Right lobe of liver (tissue), 6 donors: ENCODE measurements at regions not wholly inside any gene's neighbourhood (a gene's known extent, or its start where the extent isn't known, plus 50 kb on each side); places are given as distances from the start of the nearest gene placed in this dataset.
"Not testable (repeated sequence)": the region's sequence is repeated elsewhere in the genome, so short reads cannot be mapped to it uniquely, and the experiment has no call there.

Source experiments
- ATAC-seq, 4 donors: fragments of 200-7000 bp; cut with Tn5 transposase; one replicate each; pipeline ENCODE4 v1.9.1; 2020; ENCODE audit warnings: mild to moderate bottlenecking in 4 of 4, moderate library complexity in 4 of 4
- DNase-seq, 3 donors: peaks; one replicate each; pipeline ENCODE4 v3.0.0-alpha.2; 2020
- H3K27ac ChIP-seq, 3 donors: fragments of 200-600 bp; one replicate each; pipeline ENCODE4 v1.8.0; 2022
- H3K27me3 ChIP-seq, 2 donors: fragments of 200-600 bp; one replicate each; pipeline ENCODE4 v1.8.0; 2022
- H3K36me3 ChIP-seq, 4 donors: fragments of 200-600 bp; sonication (generic) in 1 of 4; one replicate each; pipeline versions ENCODE4 v1.5.1 to v1.8.0; 2017 to 2022; ENCODE audit warnings: control low read depth in 1 of 4
- H3K4me1 ChIP-seq, 4 donors: fragments of 200-600 bp; sonication (generic) in 1 of 4; one replicate each; pipeline versions ENCODE4 v1.5.1 to v1.8.0; 2017 to 2022; ENCODE audit warnings: control low read depth in 1 of 4
- H3K4me3 ChIP-seq, 3 donors: fragments of 200-600 bp; one replicate each; pipeline ENCODE4 v1.8.0; 2022
- H3K9me3 ChIP-seq, 4 donors: fragments of 200-600 bp; sonication (generic) in 1 of 4; one replicate each; pipeline versions ENCODE4 v1.5.1 to v1.8.0; 2017 to 2022; ENCODE audit warnings: control low read depth in 1 of 4
- WGBS: methylation state at CpG from one replicate; pipeline ENCODE4 v1.1.6; 2018; ENCODE audit warnings: low coverage, low lambda C conversion rate; ENCODE audit not compliant: insufficient coverage; ENCODE audit errors: missing lambda C conversion rate; 5-methylcytosine and 5-hydroxymethylcytosine counted together
- intact Hi-C, 2 donors: fragments of 100-400 bp; cut with DNase I; formaldehyde crosslinking; loops; one replicate each; pipeline versions ENCODE4 v1.11.2 to v1.14.1; 2022
- donor health status: DM: no; HTN: yes; CAD: no.
- donor health status: DM: no; HTN: no; CAD: no.
- donor health status: DM: no; HTN: no; CAD: no.
- donor health status: DM: no; HTN: yes; CAD: no.
- donor health status: DM: no; HTN: yes; CAD: no.

DNA sequence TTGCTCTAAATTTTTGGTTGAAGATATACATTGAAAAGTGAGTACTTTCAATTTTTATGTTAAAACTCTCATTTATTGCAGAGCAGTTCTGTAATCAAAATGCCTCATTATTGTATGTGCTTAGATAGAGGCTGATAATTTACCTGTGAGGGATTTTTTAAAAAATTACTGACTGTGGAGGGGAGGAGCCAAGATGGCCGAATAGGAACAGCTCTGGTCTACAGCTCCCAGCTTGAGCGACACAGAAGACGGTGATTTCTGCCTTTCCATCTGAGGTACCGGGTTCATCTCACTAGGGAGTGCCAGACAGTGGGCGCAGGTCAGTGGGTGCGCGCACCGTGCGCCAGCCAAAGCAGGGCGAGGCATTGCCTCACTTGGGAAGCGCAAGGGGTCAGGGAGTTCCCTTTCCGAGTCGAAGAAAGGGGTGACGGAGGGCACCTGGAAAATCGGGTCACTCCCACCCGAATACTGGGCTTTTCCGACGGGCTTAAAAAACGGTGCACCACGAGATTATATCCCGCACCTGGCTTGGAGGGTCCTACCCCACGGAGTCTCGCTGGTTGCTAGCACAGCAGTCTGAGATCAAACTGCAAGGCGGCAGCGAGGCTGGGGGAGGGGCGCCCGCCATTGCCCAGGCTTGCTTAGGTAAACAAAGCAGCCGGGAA is 89.4 kb downstream of the DDX11 start:
- intact Hi-C loops, H3K4me1 ChIP-seq, H3K27me3 ChIP-seq, H3K4me3 ChIP-seq, DNase-seq, H3K9me3 ChIP-seq, H3K36me3 ChIP-seq, H3K27ac ChIP-seq, ATAC-seq: not testable (repeated sequence)
- 76% methylated on average over 10 of the region's 28 CpGs for WGBS

- H3K27ac ChIP-seq, ATAC-seq, H3K4me3 ChIP-seq, H3K27me3 ChIP-seq, H3K9me3 ChIP-seq, DNase-seq, H3K36me3 ChIP-seq, intact Hi-C loops, H3K4me1 ChIP-seq: not testable (repeated sequence)
- 64% methylated on average over 1 of the region's 1 CpG for WGBS
Measured at GRCh38 chr12:31174293-31174692, 100.6 kb downstream of the DDX11 start.

DNA sequence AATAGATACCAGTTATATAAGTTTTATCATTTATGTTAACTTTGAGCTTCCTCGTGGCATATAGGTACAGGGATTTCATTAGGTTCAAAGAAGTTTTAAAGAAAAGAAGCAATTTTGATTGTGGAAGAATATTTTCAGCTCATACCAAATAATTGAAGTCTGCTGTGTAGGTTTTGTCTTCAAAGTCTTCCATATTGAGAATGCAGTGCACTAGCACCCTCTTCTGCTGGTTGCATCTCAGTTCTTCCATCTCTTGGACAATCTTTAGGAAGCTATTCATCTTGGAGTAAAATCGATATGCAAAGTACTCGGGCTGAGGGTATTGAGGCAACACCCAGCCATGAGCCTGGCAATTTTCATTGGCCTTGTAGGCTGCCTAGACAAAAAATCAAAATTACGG is 103.9 kb downstream of the DDX11 start:
- H3K9me3 ChIP-seq, intact Hi-C loops, DNase-seq, H3K36me3 ChIP-seq, H3K4me3 ChIP-seq, H3K27ac ChIP-seq, H3K27me3 ChIP-seq, H3K4me1 ChIP-seq: not testable (repeated sequence)
- 40% methylated on average over 4 of the region's 4 CpGs for WGBS
- ATAC-seq, result peak in 1 of 4 donors; percentile 16

- H3K36me3 ChIP-seq, H3K27ac ChIP-seq, H3K9me3 ChIP-seq, H3K4me3 ChIP-seq, ATAC-seq, H3K4me1 ChIP-seq, DNase-seq, H3K27me3 ChIP-seq, intact Hi-C loops: not testable (repeated sequence)
- WGBS, result 32% methylated on average over 4 of the region's 4 CpGs
Measured at GRCh38 chr12:31178875-31179274, 105.2 kb downstream of the DDX11 start.

- H3K4me1 ChIP-seq, H3K36me3 ChIP-seq, DNase-seq, ATAC-seq, intact Hi-C loops, H3K4me3 ChIP-seq, H3K27ac ChIP-seq, H3K9me3 ChIP-seq, H3K27me3 ChIP-seq: not testable (repeated sequence)
- WGBS, result 78% methylated on average over 2 of the region's 2 CpGs
Measured at GRCh38 chr12:31179627-31180237, 106.1 kb downstream of the DDX11 start.

DNA sequence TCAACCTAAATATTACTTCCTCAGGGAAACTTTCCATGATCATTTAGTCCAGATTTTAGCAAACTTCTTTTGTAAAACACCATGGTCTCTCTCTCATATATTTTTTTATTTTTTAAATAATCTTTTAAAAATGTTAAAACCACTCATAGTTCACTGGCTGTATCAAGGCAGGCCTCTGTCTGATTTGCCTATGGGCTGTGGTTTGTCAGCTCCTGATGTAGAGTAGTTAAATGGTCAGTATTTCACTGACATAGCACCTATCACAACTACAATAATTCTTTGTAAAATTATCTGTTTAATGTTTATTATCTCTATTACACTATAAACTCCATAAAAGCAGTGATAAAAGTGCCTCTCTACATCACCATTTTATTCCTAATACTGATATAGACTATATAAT is 108.9 kb downstream of the DDX11 start:
- ATAC-seq, DNase-seq, H3K4me3 ChIP-seq, H3K9me3 ChIP-seq, H3K27me3 ChIP-seq, intact Hi-C loops, H3K36me3 ChIP-seq, H3K27ac ChIP-seq, H3K4me1 ChIP-seq: not testable (repeated sequence)

GRCh38 chr12:31183107-31183506 is 109.4 kb downstream of the DDX11 start:
- ATAC-seq, H3K36me3 ChIP-seq, H3K4me3 ChIP-seq, H3K27ac ChIP-seq, DNase-seq, H3K4me1 ChIP-seq, intact Hi-C loops, H3K9me3 ChIP-seq, H3K27me3 ChIP-seq: not testable (repeated sequence)
- WGBS, result 50% methylated on average over 1 of the region's 1 CpG

DNA sequence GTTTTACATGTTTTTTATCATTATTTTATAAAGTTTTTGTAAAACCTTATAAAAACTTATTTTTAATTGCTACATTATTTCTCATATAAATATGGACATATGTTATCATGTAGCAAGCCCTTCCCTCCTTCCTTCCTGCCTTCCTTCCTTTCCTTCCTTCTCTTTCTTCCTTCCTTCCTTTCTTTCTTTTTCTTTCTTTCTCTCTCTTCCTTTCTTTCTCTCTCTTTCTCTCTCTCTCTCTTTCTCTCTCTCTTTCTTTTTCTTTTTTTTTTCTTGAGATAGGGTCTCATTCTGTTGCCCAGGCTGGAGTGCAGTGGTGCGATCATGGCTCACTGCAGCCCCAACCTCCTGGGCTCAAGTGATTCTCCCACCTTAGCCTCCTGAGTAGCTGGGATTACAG is 110.2 kb downstream of the DDX11 start:
- H3K4me3 ChIP-seq, H3K4me1 ChIP-seq, ATAC-seq, intact Hi-C loops, H3K36me3 ChIP-seq, H3K27ac ChIP-seq, H3K27me3 ChIP-seq, H3K9me3 ChIP-seq, DNase-seq: not testable (repeated sequence)
- 88% methylated on average over 1 of the region's 1 CpG for WGBS

- H3K27me3 ChIP-seq, H3K4me1 ChIP-seq, H3K27ac ChIP-seq, intact Hi-C loops, ATAC-seq, DNase-seq, H3K36me3 ChIP-seq, H3K9me3 ChIP-seq, H3K4me3 ChIP-seq: not testable (repeated sequence)
- 87% methylated on average over 9 of the region's 20 CpGs for WGBS
Measured at GRCh38 chr12:31184667-31185066, 111.0 kb downstream of the DDX11 start.

DNA sequence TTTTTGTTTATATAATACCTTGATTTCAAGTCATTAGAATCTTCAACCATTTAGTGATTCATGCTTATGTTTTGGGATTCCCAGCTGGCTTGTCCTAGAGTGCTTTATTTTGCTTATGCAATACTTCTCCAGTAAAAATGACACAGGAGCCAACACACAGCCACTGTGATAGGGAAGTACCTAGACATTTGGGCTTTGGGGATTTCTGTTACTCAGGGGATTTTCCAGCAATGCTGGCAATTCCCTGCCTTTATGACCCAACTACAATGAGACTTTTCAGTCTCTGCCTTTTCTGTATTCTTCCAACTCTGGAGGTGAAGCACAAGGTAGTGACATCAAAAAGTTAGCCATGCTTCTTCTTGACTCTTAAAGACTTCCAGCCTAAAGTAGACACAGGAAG is 119.0 kb downstream of the DDX11 start:
- H3K4me3 ChIP-seq, H3K27ac ChIP-seq, H3K4me1 ChIP-seq, intact Hi-C loops, H3K27me3 ChIP-seq, DNase-seq, H3K9me3 ChIP-seq, H3K36me3 ChIP-seq: not testable (repeated sequence)
- peak in 1 of 4 donors; percentile 70 for ATAC-seq

GRCh38 chr12:31195620-31196019 is 122.0 kb downstream of the DDX11 start:
- H3K27me3 ChIP-seq, ATAC-seq, H3K27ac ChIP-seq, H3K36me3 ChIP-seq, H3K4me1 ChIP-seq, H3K9me3 ChIP-seq, H3K4me3 ChIP-seq, DNase-seq, intact Hi-C loops: not testable (repeated sequence)
- 29% methylated on average over 1 of the region's 1 CpG for WGBS

DNA sequence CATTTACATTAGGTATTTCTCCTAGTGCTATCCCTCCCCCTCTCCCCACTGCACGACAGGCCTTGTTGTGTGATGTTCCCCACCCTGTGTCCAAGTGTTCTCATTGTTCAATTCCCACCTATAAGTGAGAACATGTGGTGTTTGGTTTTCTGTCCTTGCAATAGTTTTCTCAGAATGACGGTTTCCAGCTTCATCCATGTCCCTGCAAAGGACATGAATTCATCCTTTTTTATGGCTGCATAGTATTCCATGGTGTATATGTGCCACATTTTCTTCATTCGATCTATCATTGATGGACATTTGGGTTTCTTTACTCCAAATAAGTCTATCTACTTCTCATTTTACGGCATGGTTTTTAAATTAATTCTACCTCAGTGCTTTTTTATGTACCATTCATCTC is 125.8 kb downstream of the DDX11 start:
- H3K27ac ChIP-seq, H3K4me3 ChIP-seq, H3K36me3 ChIP-seq, H3K4me1 ChIP-seq, DNase-seq, H3K27me3 ChIP-seq, H3K9me3 ChIP-seq, ATAC-seq, intact Hi-C loops: not testable (repeated sequence)
- WGBS, result 42% methylated on average over 3 of the region's 4 CpGs
